ENCODE measurements at regions not wholly inside any gene's neighbourhood (a gene's known extent, or its start where the extent isn't known, plus 50 kb on each side); places are given as distances from the start of the nearest gene placed in this dataset.

DNA sequence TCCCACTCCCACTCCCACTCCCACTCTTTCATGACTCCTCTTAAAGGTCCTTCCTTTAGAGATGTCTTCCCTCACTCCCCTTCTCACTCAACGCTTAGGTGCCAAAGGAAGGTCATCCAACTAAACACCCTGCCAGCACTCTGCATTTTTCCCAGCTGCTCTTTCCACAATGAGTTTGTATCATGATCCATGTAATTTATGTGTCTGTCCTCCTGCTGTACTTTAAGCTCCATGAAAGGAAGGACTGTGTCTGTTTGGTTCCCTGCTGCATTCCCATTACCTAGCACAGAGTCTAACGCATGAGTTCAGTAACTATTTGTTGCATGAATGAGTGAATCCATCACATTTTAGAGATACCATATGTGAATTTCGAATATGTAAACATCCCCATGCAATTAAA, 252.7 kb downstream of the KIF20B start:
- peaks cover 6% of the 10 kb centered on the region for H3K4me1 Mint-ChIP-seq (ENCODE audit: unreplicated experiment)
- H3K27ac Mint-ChIP-seq, result no peak overlapping the region
- no peaks in the 10 kb centered on the region for H3K36me3 Mint-ChIP-seq
- H3K4me3 Mint-ChIP-seq, result no peak overlapping the region
- DNase-seq (ENCODE audit: extremely low spot score, unreplicated experiment), result no peak
- TF ChIP-seq, protein P1, sequence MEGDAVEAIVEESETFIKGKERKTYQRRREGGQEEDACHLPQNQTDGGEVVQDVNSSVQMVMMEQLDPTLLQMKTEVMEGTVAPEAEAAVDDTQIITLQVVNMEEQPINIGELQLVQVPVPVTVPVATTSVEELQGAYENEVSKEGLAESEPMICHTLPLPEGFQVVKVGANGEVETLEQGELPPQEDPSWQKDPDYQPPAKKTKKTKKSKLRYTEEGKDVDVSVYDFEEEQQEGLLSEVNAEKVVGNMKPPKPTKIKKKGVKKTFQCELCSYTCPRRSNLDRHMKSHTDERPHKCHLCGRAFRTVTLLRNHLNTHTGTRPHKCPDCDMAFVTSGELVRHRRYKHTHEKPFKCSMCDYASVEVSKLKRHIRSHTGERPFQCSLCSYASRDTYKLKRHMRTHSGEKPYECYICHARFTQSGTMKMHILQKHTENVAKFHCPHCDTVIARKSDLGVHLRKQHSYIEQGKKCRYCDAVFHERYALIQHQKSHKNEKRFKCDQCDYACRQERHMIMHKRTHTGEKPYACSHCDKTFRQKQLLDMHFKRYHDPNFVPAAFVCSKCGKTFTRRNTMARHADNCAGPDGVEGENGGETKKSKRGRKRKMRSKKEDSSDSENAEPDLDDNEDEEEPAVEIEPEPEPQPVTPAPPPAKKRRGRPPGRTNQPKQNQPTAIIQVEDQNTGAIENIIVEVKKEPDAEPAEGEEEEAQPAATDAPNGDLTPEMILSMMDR (conservative IDR thresholded peaks at IDR 0.05), result no peak
- H3K9me3 Mint-ChIP-seq, result no peaks in the 10 kb centered on the region
- peaks cover 12% of the 10 kb centered on the region for H3K27me3 Mint-ChIP-seq

DNA sequence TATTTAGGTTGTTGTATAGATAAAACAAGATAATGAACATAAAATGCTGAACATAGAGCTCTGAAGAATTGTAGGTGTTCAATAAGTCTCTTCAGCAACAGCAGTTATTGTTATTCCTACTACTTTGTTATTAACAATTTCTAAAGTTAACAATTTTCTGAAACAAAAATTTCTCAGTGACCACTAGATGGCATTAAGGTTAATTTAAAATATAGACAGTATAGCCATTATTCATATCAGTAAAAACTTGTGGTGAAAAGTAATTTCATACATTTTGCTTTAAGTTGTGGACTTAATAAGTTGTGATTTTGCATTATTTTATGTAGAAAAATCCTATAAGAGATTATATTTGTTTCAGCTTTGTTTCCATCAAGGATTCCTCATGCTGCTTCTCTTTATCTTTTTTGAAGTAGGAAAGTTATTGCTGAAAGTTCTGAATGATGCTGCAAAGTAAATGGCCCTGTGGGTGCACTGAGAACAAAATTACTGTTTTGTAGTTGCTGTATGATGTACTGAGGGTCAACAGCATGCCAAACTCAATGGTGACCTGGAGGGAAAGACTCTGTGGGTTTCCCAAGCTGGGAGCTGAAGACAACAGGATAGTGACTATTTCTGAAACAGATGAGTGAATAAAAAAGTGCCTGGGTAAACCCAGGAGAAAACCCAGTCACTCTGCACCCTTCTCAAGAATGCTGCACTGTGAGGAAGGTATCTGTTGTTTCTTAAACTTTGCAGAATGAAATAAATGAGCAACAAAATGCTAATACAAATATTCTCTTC, 253.6 kb downstream of the KIF20B start:
- H3K4me1 Mint-ChIP-seq (ENCODE audit: unreplicated experiment), result peaks cover 6% of the 10 kb centered on the region
- no peak for DNase-seq (ENCODE audit: extremely low spot score, unreplicated experiment)
- H3K4me3 Mint-ChIP-seq, result no peak overlapping the region
- no peak overlapping the region for H3K27ac Mint-ChIP-seq
- TF ChIP-seq, protein P1 (conservative IDR thresholded peaks at IDR 0.05), result peak; percentile 67
- no peaks in the 10 kb centered on the region for H3K36me3 Mint-ChIP-seq
- H3K9me3 Mint-ChIP-seq, result peaks cover 1% of the 10 kb centered on the region
- peaks cover 12% of the 10 kb centered on the region for H3K27me3 Mint-ChIP-seq

DNA sequence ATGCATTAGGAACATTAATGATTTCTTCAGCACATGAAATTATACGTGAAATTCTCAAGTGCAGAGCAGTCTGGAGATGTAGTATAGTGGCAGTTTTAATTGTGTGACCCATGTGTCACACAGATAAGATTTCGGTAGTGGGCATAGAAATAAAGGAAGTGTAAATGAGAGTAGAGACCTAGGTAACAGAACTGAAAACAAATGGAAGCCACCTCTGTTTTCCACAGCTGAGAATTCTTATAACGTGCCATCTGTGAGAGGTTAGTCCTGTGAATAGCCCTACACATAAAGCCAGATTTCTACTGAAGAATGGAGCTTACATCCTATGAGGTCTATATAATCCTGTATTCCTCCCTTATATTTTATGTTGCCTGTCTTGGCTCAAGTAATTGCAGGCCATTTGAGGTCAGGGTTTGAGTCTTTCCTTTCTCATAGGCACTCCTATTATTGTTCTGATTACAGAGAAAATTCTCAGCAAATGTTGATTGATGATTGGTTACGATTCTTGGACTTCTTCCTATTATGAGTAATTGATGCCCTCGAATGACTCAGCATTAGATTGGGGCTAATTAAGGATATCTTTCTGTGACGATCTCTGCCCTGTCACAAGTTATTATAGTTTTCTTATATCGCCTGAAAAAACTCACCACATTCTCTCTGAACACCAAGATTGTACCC, 258.2 kb downstream of the KIF20B start:
- TF ChIP-seq, protein P1 (conservative IDR thresholded peaks at IDR 0.05), result no peak
- no peaks in the 10 kb centered on the region for H3K36me3 Mint-ChIP-seq
- H3K27me3 Mint-ChIP-seq, result peaks cover 3% of the 10 kb centered on the region
- peaks cover 9% of the 10 kb centered on the region for H3K9me3 Mint-ChIP-seq
- H3K4me3 Mint-ChIP-seq, result no peak overlapping the region
- H3K27ac Mint-ChIP-seq, result no peak overlapping the region
- no peaks in the 10 kb centered on the region for H3K4me1 Mint-ChIP-seq (ENCODE audit: unreplicated experiment)
- DNase-seq (ENCODE audit: extremely low spot score, unreplicated experiment), result no peak

DNA sequence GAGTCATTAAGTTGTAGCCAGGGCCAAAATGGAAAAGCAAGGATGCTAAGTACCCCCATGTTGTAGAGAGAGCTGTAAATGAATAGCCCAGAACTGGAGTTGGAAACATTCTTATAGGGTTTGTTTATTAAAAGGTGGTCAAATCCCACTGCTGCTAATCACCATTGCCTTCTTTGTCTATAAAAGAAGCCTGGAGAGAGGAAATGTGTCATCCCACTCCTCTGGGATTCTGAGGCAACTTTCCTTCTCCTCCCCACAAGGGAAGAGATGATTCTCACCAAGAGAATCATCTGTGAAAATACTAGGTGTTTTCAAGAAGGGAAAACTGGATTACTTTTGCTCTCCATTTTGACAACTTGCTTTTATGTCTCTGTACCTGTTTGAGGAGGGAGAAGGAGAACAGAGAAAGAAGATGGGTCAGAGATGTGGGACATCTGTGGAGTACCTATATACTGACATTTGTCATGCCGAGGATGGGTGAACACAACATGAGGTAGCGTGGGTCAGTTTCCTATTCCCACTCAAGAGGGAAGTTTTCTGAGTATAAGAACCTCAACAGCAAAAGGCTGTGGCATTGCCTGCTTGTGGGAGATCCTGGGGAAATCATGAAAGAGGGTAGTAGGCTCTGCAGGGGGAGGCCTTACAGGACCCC, 262.2 kb downstream of the KIF20B start:
- H3K27me3 Mint-ChIP-seq, result no peaks in the 10 kb centered on the region
- no peak for DNase-seq (ENCODE audit: extremely low spot score, unreplicated experiment)
- H3K9me3 Mint-ChIP-seq, result peaks cover 9% of the 10 kb centered on the region
- H3K36me3 Mint-ChIP-seq, result no peaks in the 10 kb centered on the region
- no peak overlapping the region for H3K4me3 Mint-ChIP-seq
- no peak overlapping the region for H3K27ac Mint-ChIP-seq
- TF ChIP-seq, protein P1 (conservative IDR thresholded peaks at IDR 0.05), result no peak
- no peaks in the 10 kb centered on the region for H3K4me1 Mint-ChIP-seq (ENCODE audit: unreplicated experiment)

DNA sequence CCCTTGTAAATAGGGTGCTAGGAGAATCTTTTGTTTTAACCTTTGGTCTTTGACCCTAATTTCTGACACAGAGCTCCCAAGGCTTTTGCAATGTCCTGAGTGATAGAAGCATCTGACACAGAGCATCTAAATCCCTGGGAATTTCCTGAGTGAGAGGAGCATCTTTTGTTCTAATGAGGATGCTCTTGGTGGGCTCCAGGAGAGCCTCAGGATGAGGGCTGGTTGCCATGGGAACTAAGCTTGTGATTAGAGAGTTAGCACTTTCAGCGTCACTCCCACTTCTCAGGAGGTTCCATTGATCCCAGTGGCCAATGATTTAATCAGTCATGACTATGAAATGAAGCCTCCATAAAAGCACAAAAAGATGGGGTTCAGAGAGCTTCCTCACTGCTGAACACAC, 264.8 kb downstream of the KIF20B start:
- Mint-ChIP-seq H3K27ac (no peak overlapping the region), H3K4me1 (ENCODE audit: unreplicated experiment) (no peaks in the 10 kb centered on the region), H3K27me3 (no peaks in the 10 kb centered on the region), H3K4me3 (no peak overlapping the region), H3K9me3 (peaks cover 4% of the 10 kb centered on the region), H3K36me3 (no peaks in the 10 kb centered on the region)
- TF ChIP-seq, protein P1 (conservative IDR thresholded peaks at IDR 0.05), result no peak
- DNase-seq (ENCODE audit: extremely low spot score, unreplicated experiment), result no peak

All from type B pancreatic cell (in vitro differentiated cells).